CD4-positive, alpha-beta T cell (primary cell): ENCODE measurements at regions not wholly inside any gene's neighbourhood (a gene's known extent, or its start where the extent isn't known, plus 50 kb on each side); places are given as distances from the start of the nearest gene placed in this dataset.

Source experiments
- ATAC-seq: fragments of 200-7000 bp; cut with Tn5 transposase; one replicate; pipeline ENCODE4 v1.10.0; 2022; ENCODE audit warnings: mild to moderate bottlenecking; ENCODE audit not compliant: poor library complexity
- CTCF ChIA-PET: fragments of 350-600 bp; sonication (Branson Sonifier 250); formaldehyde crosslinking; loops from one replicate; lab custom pipeline; 2021; ENCODE audit warnings: antibody characterized with exemption, inconsistent platforms; lab: Charles Lee
- POLR2A ChIA-PET: fragments of 350-600 bp; sonication (Branson Sonifier 250); formaldehyde crosslinking; loops from one replicate; lab custom pipeline; 2021; ENCODE audit warnings: antibody characterized with exemption, inconsistent platforms; lab: Charles Lee
- DNase-seq, 14 experiments: peaks; one replicate each; pipeline ENCODE4 v3.0.0-alpha.2; 2013 to 2020; ENCODE audit warnings: mixed read lengths in 2 of 14
- H3K27ac ChIP-seq, 2 donors: one replicate each; pipeline versions ENCODE4 v1.5.1 to v1.7.0; 2013; ENCODE audit warnings: low read length in 2 of 2, low read depth in 1 of 2, mild to moderate bottlenecking in 1 of 2
- H3K27me3 ChIP-seq, 2 experiments: 1 replicate in 1 of 2; 2 replicates in 1 of 2; pipeline versions ENCODE4 v1.6.1 to v1.7.0; 2013; ENCODE audit warnings: low read length in 2 of 2, control low read depth in 1 of 2, mild to moderate bottlenecking in 1 of 2, moderate library complexity in 1 of 2; ENCODE audit not compliant: insufficient read depth in 2 of 2, control insufficient read depth in 1 of 2
- H3K36me3 ChIP-seq: one replicate; pipeline ENCODE4 v1.6.1; 2013; ENCODE audit warnings: low read length, control low read depth; ENCODE audit not compliant: insufficient read depth
- H3K4me1 ChIP-seq: one replicate; pipeline ENCODE4 v1.6.1; 2013; ENCODE audit warnings: low read length, control low read depth; ENCODE audit not compliant: insufficient read depth
- H3K4me3 ChIP-seq: one replicate; pipeline ENCODE4 v1.5.1; 2013; ENCODE audit warnings: mild to moderate bottlenecking, low read length, moderate library complexity
- H3K9me3 ChIP-seq, 2 experiments: 1 replicate in 1 of 2; 2 replicates in 1 of 2; pipeline versions ENCODE4 v1.6.1 to v1.7.0; 2013; ENCODE audit warnings: low read length in 2 of 2, mild to moderate bottlenecking in 2 of 2, control low read depth in 1 of 2, moderate library complexity in 1 of 2; ENCODE audit not compliant: control insufficient read depth in 1 of 2, insufficient read depth in 1 of 2
- H3K27ac Mint-ChIP-seq: one replicate; pipeline ENCODE4 v1.8.0; 2020; ENCODE audit warnings: mixed read lengths
- H3K27me3 Mint-ChIP-seq: one replicate; pipeline ENCODE4 v1.8.0; 2021; ENCODE audit warnings: mixed read lengths
- H3K36me3 Mint-ChIP-seq: one replicate; pipeline ENCODE4 v1.8.0; 2021; ENCODE audit warnings: low read depth, mixed read lengths
- H3K4me1 Mint-ChIP-seq: one replicate; pipeline ENCODE4 v1.8.0; 2021; ENCODE audit warnings: low read depth, mixed read lengths
- H3K4me3 Mint-ChIP-seq: one replicate; pipeline ENCODE4 v1.8.0; 2020; ENCODE audit warnings: mild to moderate bottlenecking, mixed read lengths
- H3K9me3 Mint-ChIP-seq: one replicate; pipeline ENCODE4 v1.8.0; 2020; ENCODE audit warnings: mixed read lengths
- CTCF ChIP-seq: fragments of 200-600 bp; IDR thresholded peaks from one replicate; pipeline ENCODE4 v1.8.0; 2022; ENCODE audit warnings: antibody characterized with exemption, mild to moderate bottlenecking
- intact Hi-C, 2 experiments: fragments of 100-400 bp; cut with DNase I in 1 of 2; cut with micrococcal nuclease in 1 of 2; formaldehyde crosslinking; loops; one replicate each; pipeline versions ENCODE4 v1.15.1 to v1.9.0; 2023 to 2025; cut with DNase I, micrococcal nuclease

GRCh38 chr6:102981490-102982015 is 1588.0 kb downstream of the GRIK2 start:
- H3K27ac Mint-ChIP-seq, result no peak overlapping the region
- CTCF ChIA-PET, result no interaction called here
- H3K4me1 ChIP-seq, result no peaks in the 10 kb centered on the region

GRCh38 chr6:102980951-102981350 is 1587.4 kb downstream of the GRIK2 start:
- no peaks in the 10 kb centered on the region for H3K27me3 Mint-ChIP-seq
- DNase-seq (no peak), ATAC-seq (no peak)
- no peak overlapping the region for H3K4me3 ChIP-seq
- H3K36me3 Mint-ChIP-seq, result no peaks in the 10 kb centered on the region
- intact Hi-C loops, result no loop called here
- H3K27ac Mint-ChIP-seq, result no peak overlapping the region
- TF ChIP-seq CTCF, result no peak
- H3K27me3 ChIP-seq, result no peaks in the 10 kb centered on the region
- ChIA-PET POLR2A (no interaction called here), CTCF (no interaction called here)
- no peak overlapping the region for H3K27ac ChIP-seq
- peaks cover 19% of the 10 kb centered on the region for H3K9me3 Mint-ChIP-seq
- no peaks in the 10 kb centered on the region for H3K4me1 Mint-ChIP-seq
- H3K4me1 ChIP-seq, result no peaks in the 10 kb centered on the region
- no peaks in the 10 kb centered on the region for H3K36me3 ChIP-seq
- H3K4me3 Mint-ChIP-seq, result no peak overlapping the region
- no peaks in the 10 kb centered on the region for H3K9me3 ChIP-seq

More at GRCh38 chr6:102981490-102982015, 1588.0 kb downstream of the GRIK2 start:
- no peak overlapping the region for H3K4me3 Mint-ChIP-seq
- Histone ChIP-seq H3K4me3 (no peak overlapping the region), H3K36me3 (no peaks in the 10 kb centered on the region), H3K27ac (no peak overlapping the region), H3K27me3 (no peaks in the 10 kb centered on the region), H3K9me3 (no peaks in the 10 kb centered on the region)
- no peak for TF ChIP-seq CTCF
- intact Hi-C loops, result no loop called here
- no peaks in the 10 kb centered on the region for H3K36me3 Mint-ChIP-seq
- H3K9me3 Mint-ChIP-seq, result peaks cover 15% of the 10 kb centered on the region
- H3K4me1 Mint-ChIP-seq, result no peaks in the 10 kb centered on the region
- POLR2A ChIA-PET, result no interaction called here
- H3K27me3 Mint-ChIP-seq, result no peaks in the 10 kb centered on the region
- DNase-seq (no peak), ATAC-seq (no peak)

- intact Hi-C loops, result no loop called here
- H3K9me3 ChIP-seq, result no peaks in the 10 kb centered on the region
- Mint-ChIP-seq H3K27ac (no peak overlapping the region), H3K4me3 (no peak overlapping the region), H3K36me3 (no peaks in the 10 kb centered on the region), H3K9me3 (peaks cover 5% of the 10 kb centered on the region), H3K27me3 (no peaks in the 10 kb centered on the region), H3K4me1 (no peaks in the 10 kb centered on the region)
- no peaks in the 10 kb centered on the region for H3K36me3 ChIP-seq
- H3K4me3 ChIP-seq, result no peak overlapping the region
- POLR2A ChIA-PET, result no interaction called here
- no peaks in the 10 kb centered on the region for H3K4me1 ChIP-seq
- H3K27ac ChIP-seq, result no peak overlapping the region
- H3K27me3 ChIP-seq, result no peaks in the 10 kb centered on the region
- DNase-seq, result no peak
- CTCF ChIA-PET, result no interaction called here
- ATAC-seq, result no peak
- TF ChIP-seq CTCF, result no peak
Observed at GRCh38 chr6:102961902-102962301, 1568.4 kb downstream of the GRIK2 start.
